GM23248 (cell line): ENCODE measurements at regions not wholly inside any gene's neighbourhood (a gene's known extent, or its start where the extent isn't known, plus 50 kb on each side); places are given as distances from the start of the nearest gene placed in this dataset.
"Not testable (repeated sequence)": the region's sequence is repeated elsewhere in the genome, so short reads cannot be mapped to it uniquely, and the experiment has no call there.

Experiments used
- DNase-seq: peaks from one replicate; pipeline ENCODE4 v3.0.0-alpha.2; 2015
- H2AFZ ChIP-seq: fragments of 200-600 bp; sonication (generic); 2 replicates; pipeline ENCODE4 v1.6.1; 2016; ENCODE audit warnings: antibody characterized with exemption
- H3F3A ChIP-seq: fragments of 200-600 bp; sonication (generic); 2 replicates; pipeline ENCODE4 v1.6.1; 2016; ENCODE audit warnings: mild to moderate bottlenecking, antibody characterized with exemption, mixed run types; ENCODE audit not compliant: insufficient read depth
- H3K27ac ChIP-seq: fragments of 200-600 bp; sonication (generic); 2 replicates; pipeline ENCODE4 v1.5.1; 2016; ENCODE audit warnings: mild to moderate bottlenecking
- H3K27me3 ChIP-seq: fragments of 200-600 bp; sonication (generic); replicated peaks from 2 replicates; pipeline ENCODE4 v1.6.1; 2016; ENCODE audit warnings: mild to moderate bottlenecking; ENCODE audit not compliant: insufficient read depth
- H3K36me3 ChIP-seq: fragments of 200-600 bp; sonication (generic); 2 replicates; pipeline ENCODE4 v1.6.1; 2016; ENCODE audit warnings: low read depth, mild to moderate bottlenecking
- H3K4me1 ChIP-seq: fragments of 200-600 bp; sonication (generic); 2 replicates; pipeline ENCODE4 v1.6.1; 2016; ENCODE audit warnings: mild to moderate bottlenecking; ENCODE audit not compliant: insufficient read depth
- H3K4me2 ChIP-seq: fragments of 200-600 bp; sonication (generic); one replicate; pipeline ENCODE4 v1.6.1; 2016; ENCODE audit warnings: mild to moderate bottlenecking; ENCODE audit not compliant: unreplicated experiment
- H3K4me3 ChIP-seq: fragments of 200-600 bp; sonication (generic); 2 replicates; pipeline ENCODE4 v1.5.1; 2016; ENCODE audit warnings: mild to moderate bottlenecking
- H3K79me2 ChIP-seq: fragments of 200-600 bp; sonication (generic); 2 replicates; pipeline ENCODE4 v1.6.1; 2016; ENCODE audit warnings: mild to moderate bottlenecking; ENCODE audit not compliant: insufficient read depth
- H3K9ac ChIP-seq: fragments of 200-600 bp; sonication (generic); 2 replicates; pipeline ENCODE4 v1.6.1; 2016; ENCODE audit warnings: mild to moderate bottlenecking
- H3K9me2 ChIP-seq: fragments of 200-600 bp; sonication (generic); 2 replicates; pipeline ENCODE4 v1.6.1; 2016; ENCODE audit warnings: mixed run types, mild to moderate bottlenecking, moderate library complexity; ENCODE audit not compliant: insufficient read depth
- H3K9me3 ChIP-seq: fragments of 200-600 bp; sonication (generic); one replicate; pipeline ENCODE4 v1.6.1; 2017; ENCODE audit warnings: low read depth
- H4K20me1 ChIP-seq: fragments of 200-600 bp; sonication (generic); 2 replicates; pipeline ENCODE4 v1.6.0; 2016; ENCODE audit not compliant: insufficient read depth
- EZH2 ChIP-seq: fragments of 200-600 bp; sonication (generic); IDR thresholded peaks from 2 replicates; pipeline ENCODE4 v1.6.1; 2018; ENCODE audit warnings: antibody characterized with exemption, mild to moderate bottlenecking; ENCODE audit not compliant: insufficient read depth, poor library complexity, severe bottlenecking
- EZH2phosphoT487 ChIP-seq: fragments of 200-600 bp; sonication (generic); IDR thresholded peaks from 2 replicates; pipeline ENCODE4 v1.6.1; 2018; ENCODE audit warnings: antibody characterized with exemption, moderate library complexity, mild to moderate bottlenecking, low read depth; ENCODE audit not compliant: insufficient read depth
- WGBS, 2 experiments: methylation state at CpG; one replicate each; pipeline ENCODE4 v1.1.6; 2015 to 2017; ENCODE audit warnings: low lambda C conversion rate in 2 of 2, low coverage in 1 of 2; ENCODE audit errors: missing lambda C conversion rate in 2 of 2; 5-methylcytosine and 5-hydroxymethylcytosine counted together
- in situ Hi-C: fragments of 300-500 bp; cut with MboI; formaldehyde crosslinking; loops from 2 replicates; pipeline ENCODE4 v1.15.0; 2020

DNA sequence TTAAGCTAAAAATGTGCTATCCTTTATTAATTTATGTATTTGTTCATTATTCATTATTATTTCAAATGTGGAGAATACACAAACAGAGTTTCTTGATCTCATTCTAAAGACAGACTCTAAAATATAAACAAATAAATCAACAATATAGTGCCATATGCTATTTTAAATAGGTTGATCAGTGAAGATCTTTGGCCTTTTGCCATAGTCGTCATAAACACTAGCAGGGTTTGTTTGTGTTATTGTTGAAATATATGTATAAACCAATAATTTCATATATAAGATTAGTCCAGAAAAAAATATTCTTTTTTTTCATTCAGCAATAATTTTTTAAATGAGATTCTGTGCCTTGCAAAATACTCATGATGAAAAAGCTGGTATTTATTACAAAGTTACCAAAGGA lies 62.1 kb upstream of the KYNU start:
- H3K4me2 ChIP-seq = no peak overlapping the region
- no peak overlapping the region for H3K27ac ChIP-seq
- H3F3A ChIP-seq = no peaks in the 10 kb centered on the region
- no peak overlapping the region for H2AFZ ChIP-seq
- H3K9ac ChIP-seq = no peak overlapping the region
- H3K4me1 ChIP-seq = no peaks in the 10 kb centered on the region
- H3K79me2 ChIP-seq = no peaks in the 10 kb centered on the region
- H3K36me3 ChIP-seq = no peaks in the 10 kb centered on the region
- in situ Hi-C loops = no loop called here
- DNase-seq = no peak
- no peaks in the 10 kb centered on the region for H4K20me1 ChIP-seq
- TF ChIP-seq EZH2 (no peak), EZH2phosphoT487 (no peak)
- no peak overlapping the region for H3K4me3 ChIP-seq
- peaks cover 7% of the 10 kb centered on the region; the same call in 1 of the 2 replicates for H3K27me3 ChIP-seq
- H3K9me2 ChIP-seq = no peaks in the 10 kb centered on the region
- no peaks in the 10 kb centered on the region for H3K9me3 ChIP-seq
- WGBS, 2 experiments = 15 to 28% methylated on average over 1 of the region's 1 CpG

DNA sequence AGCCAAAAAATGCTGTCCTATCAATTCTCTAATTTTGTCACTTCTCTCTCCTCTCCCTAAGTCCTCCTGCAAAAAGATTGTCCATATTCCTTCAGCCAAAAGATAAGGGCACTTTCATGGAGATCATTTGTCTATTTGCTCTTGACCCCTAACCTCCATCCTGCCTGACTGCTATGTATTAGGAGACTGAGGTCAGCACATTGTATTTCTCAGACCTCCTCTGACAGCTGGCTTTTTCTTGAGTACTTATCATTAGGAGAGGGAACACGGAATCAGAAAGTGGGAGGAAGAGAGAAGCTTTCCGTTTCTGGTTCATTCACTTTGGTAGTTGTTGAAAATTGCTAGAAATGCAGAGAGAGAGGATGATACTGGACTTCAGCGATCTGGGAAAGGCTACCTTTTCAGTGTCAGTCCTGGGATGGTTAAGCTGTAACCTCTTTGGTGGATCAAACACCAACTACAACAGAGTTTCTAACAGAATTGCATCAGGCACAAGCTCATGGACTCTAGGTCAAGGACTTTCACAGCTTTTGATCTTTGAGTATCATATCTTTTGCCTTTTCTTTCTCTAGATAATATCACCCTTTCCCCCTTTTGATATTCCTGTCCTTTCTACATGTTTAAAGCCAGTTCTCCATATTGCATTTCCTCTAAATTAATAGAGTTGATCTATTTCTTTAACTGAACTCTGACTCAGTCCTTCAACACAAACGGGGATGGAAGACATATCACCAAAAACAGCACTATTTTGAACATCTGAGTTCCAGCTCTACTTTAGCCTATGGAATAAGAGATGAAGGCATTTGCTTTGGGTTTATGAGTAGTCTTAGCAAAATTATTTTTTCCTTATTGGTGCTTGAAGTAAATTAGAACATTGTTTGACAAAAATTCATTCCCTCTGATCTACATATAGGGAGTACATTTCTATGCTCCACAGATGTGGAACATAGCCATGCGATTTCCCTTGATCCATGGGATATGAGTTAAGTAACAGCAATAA lies 63.3 kb upstream of the KYNU start:
- H3K4me2 ChIP-seq = no peak overlapping the region
- no peak for DNase-seq
- no peaks in the 10 kb centered on the region for H3F3A ChIP-seq
- H3K4me3 ChIP-seq = no peak overlapping the region
- no peaks in the 10 kb centered on the region for H4K20me1 ChIP-seq
- H3K9me3 ChIP-seq = no peaks in the 10 kb centered on the region
- 29 to 30% methylated on average over 5 of the region's 5 CpGs for WGBS, 2 experiments
- H2AFZ ChIP-seq = no peak overlapping the region
- H3K27me3 ChIP-seq = peaks cover 7% of the 10 kb centered on the region; the same call in 1 of the 2 replicates
- TF ChIP-seq EZH2phosphoT487 = no peak
- TF ChIP-seq EZH2 = no peak
- no peak overlapping the region for H3K9ac ChIP-seq
- no peaks in the 10 kb centered on the region for H3K36me3 ChIP-seq
- H3K79me2 ChIP-seq = no peaks in the 10 kb centered on the region
- in situ Hi-C loops = no loop called here
- no peak overlapping the region for H3K27ac ChIP-seq
- no peaks in the 10 kb centered on the region for H3K4me1 ChIP-seq
- H3K9me2 ChIP-seq = no peaks in the 10 kb centered on the region

DNA sequence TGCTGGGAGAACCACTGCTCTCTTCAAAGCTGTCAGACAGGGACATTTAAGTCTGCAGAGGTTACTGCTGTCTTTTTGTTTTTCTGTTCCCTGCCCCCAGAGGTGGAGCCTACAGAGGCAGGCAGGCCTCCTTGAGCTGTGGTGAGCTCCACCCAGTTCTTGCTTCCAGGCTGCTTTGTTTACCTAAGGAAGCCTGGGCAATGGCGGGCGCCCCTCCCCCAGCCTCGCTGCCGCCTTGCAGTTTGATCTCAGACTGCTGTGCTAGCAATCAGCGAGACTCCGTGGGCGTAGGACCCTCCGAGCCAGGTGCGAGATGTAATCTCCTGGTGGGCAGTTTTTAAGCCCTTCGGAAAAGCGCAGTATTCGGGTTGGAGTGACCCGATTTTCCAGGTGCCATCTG lies 65.8 kb upstream of the KYNU start:
- not testable (repeated sequence) for H3K27me3 ChIP-seq, H3K9me2 ChIP-seq
- WGBS, 2 experiments = 58 to 74% methylated on average over 9 to 13 of the region's 13 CpGs

DNA sequence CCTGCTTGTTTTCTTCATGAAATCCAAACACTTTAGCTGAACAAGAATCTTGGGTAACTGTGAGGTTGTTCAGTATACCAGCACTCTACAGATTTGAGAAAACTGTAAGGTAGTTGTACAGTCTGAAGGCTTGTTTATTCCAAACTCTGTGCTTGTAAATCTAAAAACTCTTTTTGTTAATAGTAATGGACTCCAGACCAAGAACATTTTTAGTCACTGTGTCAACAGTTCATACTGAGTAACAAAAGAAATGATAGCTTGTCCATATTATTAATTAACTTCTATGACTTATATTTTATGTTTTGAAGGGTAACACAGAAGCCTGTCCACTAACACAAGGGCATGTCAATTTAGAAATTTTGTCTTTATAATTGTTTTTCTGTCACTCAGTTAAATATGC lies 72.2 kb upstream of the KYNU start:
- H3F3A ChIP-seq = no peaks in the 10 kb centered on the region
- no peak overlapping the region for H2AFZ ChIP-seq
- H3K9me2 ChIP-seq = no peaks in the 10 kb centered on the region
- no peaks in the 10 kb centered on the region for H3K4me1 ChIP-seq
- no peaks in the 10 kb centered on the region for H3K79me2 ChIP-seq
- no peaks in the 10 kb centered on the region for H3K9me3 ChIP-seq
- in situ Hi-C loops = no loop called here
- TF ChIP-seq EZH2phosphoT487 (no peak), EZH2 (no peak)
- no peak overlapping the region for H3K4me3 ChIP-seq
- no peak overlapping the region for H3K9ac ChIP-seq
- no peaks in the 10 kb centered on the region for H3K27me3 ChIP-seq
- no peaks in the 10 kb centered on the region for H4K20me1 ChIP-seq
- no peak for DNase-seq
- H3K27ac ChIP-seq = no peak overlapping the region
- no peak overlapping the region for H3K4me2 ChIP-seq
- H3K36me3 ChIP-seq = no peaks in the 10 kb centered on the region

More for the DNA sequence above, 65.8 kb upstream of the KYNU start:
- H3K9ac ChIP-seq, H2AFZ ChIP-seq, DNase-seq, H3K79me2 ChIP-seq, H3K9me3 ChIP-seq, H3K4me1 ChIP-seq, in situ Hi-C loops, H4K20me1 ChIP-seq, H3K27ac ChIP-seq, H3K4me3 ChIP-seq, H3F3A ChIP-seq, H3K4me2 ChIP-seq, H3K36me3 ChIP-seq: not testable (repeated sequence)

DNA sequence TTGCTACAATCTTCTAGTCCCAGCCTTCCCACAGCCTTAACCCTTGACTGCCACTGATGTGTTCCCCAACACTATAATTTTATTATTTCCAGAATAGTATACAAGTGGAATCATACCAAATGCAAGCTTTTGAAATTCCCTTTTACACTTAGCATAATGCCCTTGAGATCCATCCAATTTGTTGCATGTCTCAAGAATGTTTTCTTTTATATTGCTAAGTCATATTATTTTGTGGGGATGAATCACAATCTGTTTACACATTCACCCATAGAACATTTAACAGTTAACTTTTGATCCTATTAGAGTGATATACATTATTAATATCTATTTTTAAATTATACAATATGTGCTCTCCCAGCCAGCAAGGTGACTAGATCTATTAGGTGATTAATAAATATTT lies 74.3 kb upstream of the KYNU start:
- H3K9me3 ChIP-seq = no peaks in the 10 kb centered on the region
- no peak overlapping the region for H2AFZ ChIP-seq
- TF ChIP-seq EZH2phosphoT487 (no peak), EZH2 (no peak)
- no peak overlapping the region for H3K9ac ChIP-seq
- in situ Hi-C loops = no loop called here
- H3K4me2 ChIP-seq = no peak overlapping the region
- H3K27ac ChIP-seq = no peak overlapping the region
- H3K36me3 ChIP-seq = no peaks in the 10 kb centered on the region
- no peaks in the 10 kb centered on the region for H3K9me2 ChIP-seq
- no peaks in the 10 kb centered on the region for H4K20me1 ChIP-seq
- H3K4me1 ChIP-seq = no peaks in the 10 kb centered on the region
- no peaks in the 10 kb centered on the region for H3K27me3 ChIP-seq
- DNase-seq = no peak
- H3K4me3 ChIP-seq = no peak overlapping the region
- H3F3A ChIP-seq = no peaks in the 10 kb centered on the region
- no peaks in the 10 kb centered on the region for H3K79me2 ChIP-seq
